BJ (cell line): ENCODE measurements at regions not wholly inside any gene's neighbourhood (a gene's known extent, or its start where the extent isn't known, plus 50 kb on each side); places are given as distances from the start of the nearest gene placed in this dataset.

Experiments
- CTCF ChIA-PET: fragments of 350-600 bp; formaldehyde crosslinking; extraction: SDS; loops from one replicate; lab custom pipeline; 2021; ENCODE audit warnings: antibody characterized with exemption, inconsistent platforms; lab: Yijun Ruan, JAX
- POLR2A ChIA-PET: fragments of 300-600 bp; sonication (Branson Sonifier 250); formaldehyde crosslinking; extraction: SDS; loops from one replicate; lab custom pipeline; 2021; ENCODE audit warnings: antibody characterized with exemption; lab: Charles Lee
- DNase-seq: peaks from one replicate; pipeline ENCODE4 v3.0.0-alpha.2; 2011; ENCODE audit warnings: low read depth
- H3K27me3 ChIP-seq: 2 replicates; pipeline ENCODE4 v1.6.0; 2011; ENCODE audit warnings: low read length; ENCODE audit not compliant: control insufficient read depth, insufficient read depth
- H3K36me3 ChIP-seq: 2 replicates; pipeline ENCODE4 v1.5.1; 2011; ENCODE audit warnings: low read length; ENCODE audit not compliant: control insufficient read depth, insufficient read depth
- H3K4me3 ChIP-seq: 2 replicates; pipeline ENCODE4 v1.5.1; 2011; ENCODE audit warnings: low read depth, mild to moderate bottlenecking, control low read depth, low read length
- TF ChIP-seq, protein P1 (sequence below): IDR thresholded peaks from 2 replicates; pipeline ENCODE4 v1.5.1; 2011; ENCODE audit warnings: low read depth, mild to moderate bottlenecking, control low read depth, inconsistent platforms, low read length, moderate library complexity; ENCODE audit not compliant: insufficient read depth

DNA sequence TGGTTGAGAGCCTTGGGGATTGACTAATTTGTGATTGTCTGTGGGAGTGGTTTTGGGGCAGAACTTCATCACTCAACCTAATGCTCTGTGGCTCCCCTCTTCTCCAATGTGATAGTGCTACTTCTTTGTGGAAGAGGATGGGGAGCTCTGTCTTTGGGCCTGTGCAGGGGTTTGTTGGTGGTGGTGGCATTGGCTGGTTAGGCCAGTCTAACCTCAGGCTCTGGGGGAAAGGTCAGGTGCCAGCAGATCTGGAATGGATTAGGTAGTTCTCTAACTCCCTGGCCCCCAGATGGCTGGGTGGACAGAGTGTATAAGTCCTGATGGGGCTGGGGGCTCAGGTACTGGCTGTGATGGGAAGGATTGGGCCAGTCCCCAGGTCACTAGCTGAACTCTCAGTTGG is 129.0 kb upstream of the CHD6 start:
- H3K4me3 ChIP-seq, result no peak overlapping the region
- TF ChIP-seq, protein P1, sequence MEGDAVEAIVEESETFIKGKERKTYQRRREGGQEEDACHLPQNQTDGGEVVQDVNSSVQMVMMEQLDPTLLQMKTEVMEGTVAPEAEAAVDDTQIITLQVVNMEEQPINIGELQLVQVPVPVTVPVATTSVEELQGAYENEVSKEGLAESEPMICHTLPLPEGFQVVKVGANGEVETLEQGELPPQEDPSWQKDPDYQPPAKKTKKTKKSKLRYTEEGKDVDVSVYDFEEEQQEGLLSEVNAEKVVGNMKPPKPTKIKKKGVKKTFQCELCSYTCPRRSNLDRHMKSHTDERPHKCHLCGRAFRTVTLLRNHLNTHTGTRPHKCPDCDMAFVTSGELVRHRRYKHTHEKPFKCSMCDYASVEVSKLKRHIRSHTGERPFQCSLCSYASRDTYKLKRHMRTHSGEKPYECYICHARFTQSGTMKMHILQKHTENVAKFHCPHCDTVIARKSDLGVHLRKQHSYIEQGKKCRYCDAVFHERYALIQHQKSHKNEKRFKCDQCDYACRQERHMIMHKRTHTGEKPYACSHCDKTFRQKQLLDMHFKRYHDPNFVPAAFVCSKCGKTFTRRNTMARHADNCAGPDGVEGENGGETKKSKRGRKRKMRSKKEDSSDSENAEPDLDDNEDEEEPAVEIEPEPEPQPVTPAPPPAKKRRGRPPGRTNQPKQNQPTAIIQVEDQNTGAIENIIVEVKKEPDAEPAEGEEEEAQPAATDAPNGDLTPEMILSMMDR, result no peak
- ChIA-PET POLR2A (no interaction called here), CTCF (interaction anchor here (1.7 to 2.7 kb wide), 3 partner anchors 9 to 14 kb away, joined by 3 to 12 read pairs (median 6); no protein-coding TSS in a partner anchor)
- H3K36me3 ChIP-seq, result no peaks in the 10 kb centered on the region
- H3K27me3 ChIP-seq, result no peaks in the 10 kb centered on the region
- no peak for DNase-seq

DNA sequence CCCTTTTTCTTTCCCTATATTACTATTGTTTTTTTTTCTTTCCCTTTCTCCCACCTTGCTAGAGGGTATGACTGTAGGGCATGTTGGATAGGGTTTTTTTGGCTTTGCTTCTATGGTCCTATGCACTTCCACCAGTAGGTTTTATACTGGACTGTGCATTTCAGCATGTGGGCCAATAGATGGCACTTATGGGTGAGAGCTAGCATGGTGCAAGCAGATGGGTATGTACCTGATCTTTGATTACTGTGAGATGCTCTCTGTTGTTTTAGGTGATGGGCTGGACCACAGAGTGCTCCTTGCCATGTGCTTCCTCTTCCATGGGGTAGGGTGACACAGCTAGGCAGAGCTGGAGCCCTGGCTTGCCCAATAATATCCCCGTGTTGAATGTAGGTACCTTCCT is 128.5 kb upstream of the CHD6 start:
- TF ChIP-seq, protein P1, result 0 out of 2 replicates have a peak, but pooled peaks have one; percentile 5
- no peak overlapping the region for H3K4me3 ChIP-seq
- no peak for DNase-seq
- H3K27me3 ChIP-seq, result no peaks in the 10 kb centered on the region
- ChIA-PET POLR2A (no interaction called here), CTCF (interaction anchor here (1.7 to 2.7 kb wide), 2 partner anchors 8 to 12 kb away, joined by 3 to 12 read pairs; no protein-coding TSS in a partner anchor)
- H3K36me3 ChIP-seq, result no peaks in the 10 kb centered on the region

DNA sequence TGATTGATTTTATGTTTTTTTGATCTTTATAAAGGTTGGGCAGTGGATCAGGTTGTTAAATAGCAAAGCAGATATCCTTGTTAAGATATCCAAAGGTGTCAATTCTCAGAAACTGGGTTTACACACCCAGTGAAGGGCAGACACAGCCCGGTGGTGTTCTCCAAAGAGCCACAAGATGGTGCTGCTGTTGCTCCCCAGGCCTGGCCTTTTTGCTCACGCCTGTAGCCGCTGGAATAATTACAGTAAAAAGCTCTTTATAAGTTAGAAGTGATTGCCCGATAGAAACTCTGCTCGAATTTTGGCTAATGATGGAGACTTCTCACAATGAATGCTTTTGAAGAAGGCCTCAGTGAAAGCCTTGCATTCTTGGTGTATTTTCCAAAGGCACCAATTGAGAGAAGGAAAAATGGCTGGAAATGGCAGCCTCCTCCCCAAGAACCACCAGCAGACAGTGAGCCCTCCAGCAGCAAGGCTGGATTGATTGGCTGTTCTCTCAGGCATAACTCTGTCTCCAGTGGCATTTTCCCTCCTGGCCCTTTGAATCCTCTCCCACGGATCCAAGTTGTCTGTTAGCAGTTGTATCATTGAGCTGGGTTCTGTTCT is 120.5 kb upstream of the CHD6 start:
- H3K27me3 ChIP-seq, result peaks cover 2% of the 10 kb centered on the region; the same call in 1 of the 2 replicates
- no peaks in the 10 kb centered on the region for H3K36me3 ChIP-seq
- TF ChIP-seq, protein P1, result peak; percentile 93
- POLR2A ChIA-PET, result interaction anchor here (0.6 kb wide), 1 partner anchor 942 kb away, joined by 3 read pairs; no protein-coding TSS in a partner anchor
- no peak for DNase-seq
- no peak overlapping the region for H3K4me3 ChIP-seq
- CTCF ChIA-PET, result interaction anchor here (0.6 to 3.4 kb wide), 18 partner anchors 9 to 1696 kb away, joined by 3 to 29 read pairs (median 4); no protein-coding TSS in a partner anchor

- ChIA-PET POLR2A (no interaction called here), CTCF (interaction anchor here (1.5 to 3.5 kb wide), 4 partner anchors 11 to 1673 kb away, joined by 3 to 23 read pairs (median 9); no protein-coding TSS in a partner anchor)
- TF ChIP-seq, protein P1, result no peak
Observed at GRCh38 chr20:41735949-41736348, 117.8 kb upstream of the CHD6 start.

DNA sequence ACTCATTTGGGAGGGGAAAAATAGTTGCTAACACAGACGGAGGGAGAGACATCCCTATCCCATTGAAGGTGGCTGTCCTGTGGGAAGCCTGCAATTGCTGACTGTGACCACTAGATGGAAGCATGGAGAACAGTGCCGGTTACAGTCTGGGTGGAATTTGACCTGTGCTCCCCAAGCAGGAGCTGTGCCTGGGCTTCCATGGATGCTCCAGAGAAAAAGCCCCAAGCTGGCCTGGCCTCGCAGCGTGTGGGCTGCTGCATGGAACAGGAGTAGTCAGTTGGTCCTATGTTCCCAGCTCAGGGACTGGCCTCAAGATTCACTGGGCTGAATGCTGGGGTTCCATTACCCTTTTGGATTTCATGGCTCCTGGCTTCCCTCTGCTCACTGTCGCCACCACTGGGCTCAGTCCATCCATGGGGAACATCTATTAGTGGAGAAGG is 116.3 kb upstream of the CHD6 start:
- ChIA-PET POLR2A (no interaction called here), CTCF (interaction anchor here (0.7 to 3.5 kb wide), 18 partner anchors 8 to 1685 kb away, joined by 3 to 23 read pairs (median 4); no protein-coding TSS in a partner anchor)
- Histone ChIP-seq H3K27me3 (peaks cover 2% of the 10 kb centered on the region; the same call in 1 of the 2 replicates), H3K4me3 (no peak overlapping the region), H3K36me3 (no peaks in the 10 kb centered on the region)
- no peak for DNase-seq
- TF ChIP-seq, protein P1, result peak; percentile 97

More at GRCh38 chr20:41735949-41736348, 117.8 kb upstream of the CHD6 start:
- DNase-seq, result no peak
- Histone ChIP-seq H3K36me3 (no peaks in the 10 kb centered on the region), H3K4me3 (no peak overlapping the region), H3K27me3 (peaks cover 2% of the 10 kb centered on the region; the same call in 1 of the 2 replicates)
